ENCODE measurements at regions not wholly inside any gene's neighbourhood (a gene's known extent, or its start where the extent isn't known, plus 50 kb on each side); places are given as distances from the start of the nearest gene placed in this dataset.

GRCh38 chr9:126160067-126160853 is 166.4 kb upstream of the MVB12B start:
- Histone ChIP-seq H3K27ac (ENCODE audit: low read depth) (no peak overlapping the region), H3K36me3 (ENCODE audit: insufficient read depth) (no peaks in the 10 kb centered on the region), H3K4me1 (ENCODE audit: insufficient read depth) (no peaks in the 10 kb centered on the region), H3K4me3 (ENCODE audit: low read depth, low read length) (no peak overlapping the region)
- 82% methylated on average over 10 of the region's 10 CpGs for WGBS
- DNase-seq (ENCODE audit: extremely low spot score): no peak

GRCh38 chr9:126160854-126161329 is 165.7 kb upstream of the MVB12B start:
- DNase-seq (ENCODE audit: extremely low spot score): no peak
- H3K36me3 ChIP-seq (ENCODE audit: insufficient read depth): no peaks in the 10 kb centered on the region
- H3K4me1 ChIP-seq (ENCODE audit: insufficient read depth): no peaks in the 10 kb centered on the region
- no peak overlapping the region for H3K4me3 ChIP-seq (ENCODE audit: low read depth, low read length)
- WGBS: 86% methylated on average over 1 of the region's 1 CpG
- no peak overlapping the region for H3K27ac ChIP-seq (ENCODE audit: low read depth)

GRCh38 chr9:126162611-126163381 is 163.8 kb upstream of the MVB12B start:
- no peak for DNase-seq (ENCODE audit: extremely low spot score)
- Histone ChIP-seq H3K27ac (ENCODE audit: low read depth) (no peak overlapping the region), H3K4me3 (ENCODE audit: low read depth, low read length) (no peak overlapping the region), H3K4me1 (ENCODE audit: insufficient read depth) (no peaks in the 10 kb centered on the region), H3K36me3 (ENCODE audit: insufficient read depth) (no peaks in the 10 kb centered on the region)
- WGBS: 90% methylated on average over 18 of the region's 18 CpGs

- WGBS: 80% methylated on average over 22 of the region's 22 CpGs
- Histone ChIP-seq H3K27ac (ENCODE audit: low read depth) (no peak overlapping the region), H3K4me3 (ENCODE audit: low read depth, low read length) (no peak overlapping the region), H3K36me3 (ENCODE audit: insufficient read depth) (no peaks in the 10 kb centered on the region), H3K4me1 (ENCODE audit: insufficient read depth) (no peaks in the 10 kb centered on the region)
- no peak for DNase-seq (ENCODE audit: extremely low spot score)
Observed at GRCh38 chr9:126164796-126165525, 161.7 kb upstream of the MVB12B start.

GRCh38 chr9:126165755-126166154 is 160.9 kb upstream of the MVB12B start:
- no peaks in the 10 kb centered on the region for H3K36me3 ChIP-seq (ENCODE audit: insufficient read depth)
- no peaks in the 10 kb centered on the region for H3K4me1 ChIP-seq (ENCODE audit: insufficient read depth)
- no peak for DNase-seq (ENCODE audit: extremely low spot score)
- no peak overlapping the region for H3K27ac ChIP-seq (ENCODE audit: low read depth)
- 91% methylated on average over 8 of the region's 8 CpGs for WGBS
- H3K4me3 ChIP-seq (ENCODE audit: low read depth, low read length): no peak overlapping the region

GRCh38 chr9:126166291-126166690 is 160.3 kb upstream of the MVB12B start:
- Histone ChIP-seq H3K27ac (ENCODE audit: low read depth) (no peak overlapping the region), H3K4me3 (ENCODE audit: low read depth, low read length) (no peak overlapping the region), H3K36me3 (ENCODE audit: insufficient read depth) (no peaks in the 10 kb centered on the region), H3K4me1 (ENCODE audit: insufficient read depth) (no peaks in the 10 kb centered on the region)
- WGBS: 88% methylated on average over 7 of the region's 7 CpGs
- DNase-seq (ENCODE audit: extremely low spot score): no peak

GRCh38 chr9:126166866-126167265 is 159.8 kb upstream of the MVB12B start:
- 90% methylated on average over 6 of the region's 6 CpGs for WGBS
- no peaks in the 10 kb centered on the region for H3K36me3 ChIP-seq (ENCODE audit: insufficient read depth)
- H3K4me1 ChIP-seq (ENCODE audit: insufficient read depth): no peaks in the 10 kb centered on the region
- H3K27ac ChIP-seq (ENCODE audit: low read depth): no peak overlapping the region
- no peak for DNase-seq (ENCODE audit: extremely low spot score)
- H3K4me3 ChIP-seq (ENCODE audit: low read depth, low read length): no peak overlapping the region

GRCh38 chr9:126169736-126170135 is 156.9 kb upstream of the MVB12B start:
- no peak overlapping the region for H3K27ac ChIP-seq (ENCODE audit: low read depth)
- DNase-seq (ENCODE audit: extremely low spot score): no peak
- H3K4me3 ChIP-seq (ENCODE audit: low read depth, low read length): no peak overlapping the region
- 78% methylated on average over 4 of the region's 4 CpGs for WGBS
- no peaks in the 10 kb centered on the region for H3K4me1 ChIP-seq (ENCODE audit: insufficient read depth)
- H3K36me3 ChIP-seq (ENCODE audit: insufficient read depth): no peaks in the 10 kb centered on the region

- 71% methylated on average over 6 of the region's 6 CpGs for WGBS
- no peaks in the 10 kb centered on the region for H3K4me1 ChIP-seq (ENCODE audit: insufficient read depth)
- no peak overlapping the region for H3K27ac ChIP-seq (ENCODE audit: low read depth)
- no peaks in the 10 kb centered on the region for H3K36me3 ChIP-seq (ENCODE audit: insufficient read depth)
- no peak for DNase-seq (ENCODE audit: extremely low spot score)
- H3K4me3 ChIP-seq (ENCODE audit: low read depth, low read length): no peak overlapping the region
Observed at GRCh38 chr9:126170286-126170823, 156.3 kb upstream of the MVB12B start.

GRCh38 chr9:126171641-126172040 is 155.0 kb upstream of the MVB12B start:
- DNase-seq (ENCODE audit: extremely low spot score): no peak
- Histone ChIP-seq H3K4me3 (ENCODE audit: low read depth, low read length) (no peak overlapping the region), H3K4me1 (ENCODE audit: insufficient read depth) (no peaks in the 10 kb centered on the region), H3K27ac (ENCODE audit: low read depth) (no peak overlapping the region), H3K36me3 (ENCODE audit: insufficient read depth) (no peaks in the 10 kb centered on the region)
- WGBS: 87% methylated on average over 8 of the region's 8 CpGs

GRCh38 chr9:126173401-126173800 is 153.2 kb upstream of the MVB12B start:
- DNase-seq (ENCODE audit: extremely low spot score): no peak

GRCh38 chr9:126173929-126174328 is 152.7 kb upstream of the MVB12B start:
- Histone ChIP-seq H3K4me1 (ENCODE audit: insufficient read depth) (no peaks in the 10 kb centered on the region), H3K27ac (ENCODE audit: low read depth) (no peak overlapping the region), H3K36me3 (ENCODE audit: insufficient read depth) (no peaks in the 10 kb centered on the region), H3K4me3 (ENCODE audit: low read depth, low read length) (no peak overlapping the region)
- 90% methylated on average over 4 of the region's 4 CpGs for WGBS
- no peak for DNase-seq (ENCODE audit: extremely low spot score)

More at GRCh38 chr9:126173401-126173800, 153.2 kb upstream of the MVB12B start:
- H3K4me3 ChIP-seq (ENCODE audit: low read depth, low read length): no peak overlapping the region
- WGBS: 86% methylated on average over 7 of the region's 7 CpGs
- no peak overlapping the region for H3K27ac ChIP-seq (ENCODE audit: low read depth)
- no peaks in the 10 kb centered on the region for H3K4me1 ChIP-seq (ENCODE audit: insufficient read depth)
- H3K36me3 ChIP-seq (ENCODE audit: insufficient read depth): no peaks in the 10 kb centered on the region

- Histone ChIP-seq H3K4me3 (ENCODE audit: low read depth, low read length) (no peak overlapping the region), H3K4me1 (ENCODE audit: insufficient read depth) (no peaks in the 10 kb centered on the region), H3K27ac (ENCODE audit: low read depth) (no peak overlapping the region), H3K36me3 (ENCODE audit: insufficient read depth) (no peaks in the 10 kb centered on the region)
- WGBS: 73% methylated on average over 10 of the region's 10 CpGs
- DNase-seq (ENCODE audit: extremely low spot score): no peak
Observed at GRCh38 chr9:126183266-126183665, 143.4 kb upstream of the MVB12B start.
